HG02870 (cell line): ENCODE measurements at regions not wholly inside any gene's neighbourhood (a gene's known extent, or its start where the extent isn't known, plus 50 kb on each side); places are given as distances from the start of the nearest gene placed in this dataset.

Source experiments
- ATAC-seq: cut with Tn5 transposase; IDR thresholded peaks from one replicate; pipeline ENCODE4 v1.9.1; 2021; ENCODE audit warnings: mild to moderate bottlenecking, moderate library complexity; ENCODE audit not compliant: unreplicated experiment

GRCh38 chr9:129390541-129390940 is 212.5 kb upstream of the IER5L start:
- no peak for ATAC-seq

- no peak for ATAC-seq
Observed at GRCh38 chr9:129387822-129388221, 209.8 kb upstream of the IER5L start.

- ATAC-seq, result no peak
Observed at GRCh38 chr9:129386812-129387177, 208.7 kb upstream of the IER5L start.

- no peak for ATAC-seq
Observed at GRCh38 chr9:129385211-129385934, 207.3 kb upstream of the IER5L start.

GRCh38 chr9:129384491-129385210 is 206.6 kb upstream of the IER5L start:
- ATAC-seq, result no peak

- ATAC-seq, result no peak
Observed at GRCh38 chr9:129383561-129384490, 205.8 kb upstream of the IER5L start.

GRCh38 chr9:129383019-129383560 is 205.0 kb upstream of the IER5L start:
- no peak for ATAC-seq

- ATAC-seq, result no peak
Observed at GRCh38 chr9:129382281-129383018, 204.4 kb upstream of the IER5L start.

- no peak for ATAC-seq
Observed at GRCh38 chr9:129381481-129381957, 203.5 kb upstream of the IER5L start.

GRCh38 chr9:129380961-129381401 is 202.9 kb upstream of the IER5L start:
- ATAC-seq, result no peak

- ATAC-seq, result no peak
Observed at GRCh38 chr9:129379886-129380285, 201.8 kb upstream of the IER5L start.

GRCh38 chr9:129379181-129379836 is 201.2 kb upstream of the IER5L start:
- no peak for ATAC-seq

- ATAC-seq, result no peak
Observed at GRCh38 chr9:129377931-129378661, 200.0 kb upstream of the IER5L start.

- no peak for ATAC-seq
Observed at GRCh38 chr9:129377181-129377580, 199.1 kb upstream of the IER5L start.

- no peak for ATAC-seq
Observed at GRCh38 chr9:129375845-129376244, 197.8 kb upstream of the IER5L start.

- ATAC-seq, result no peak
Observed at GRCh38 chr9:129374651-129375050, 196.6 kb upstream of the IER5L start.

GRCh38 chr9:129374231-129374630 is 196.2 kb upstream of the IER5L start:
- no peak for ATAC-seq

GRCh38 chr9:129373361-129373760 is 195.3 kb upstream of the IER5L start:
- no peak for ATAC-seq

GRCh38 chr9:129370770-129371169 is 192.7 kb upstream of the IER5L start:
- no peak for ATAC-seq
